ENCODE measurements at regions not wholly inside any gene's neighbourhood (a gene's known extent, or its start where the extent isn't known, plus 50 kb on each side); places are given as distances from the start of the nearest gene placed in this dataset.
A peak's percentile ranks its signal among the peaks of the same experiment; 100 is the strongest.

DNA sequence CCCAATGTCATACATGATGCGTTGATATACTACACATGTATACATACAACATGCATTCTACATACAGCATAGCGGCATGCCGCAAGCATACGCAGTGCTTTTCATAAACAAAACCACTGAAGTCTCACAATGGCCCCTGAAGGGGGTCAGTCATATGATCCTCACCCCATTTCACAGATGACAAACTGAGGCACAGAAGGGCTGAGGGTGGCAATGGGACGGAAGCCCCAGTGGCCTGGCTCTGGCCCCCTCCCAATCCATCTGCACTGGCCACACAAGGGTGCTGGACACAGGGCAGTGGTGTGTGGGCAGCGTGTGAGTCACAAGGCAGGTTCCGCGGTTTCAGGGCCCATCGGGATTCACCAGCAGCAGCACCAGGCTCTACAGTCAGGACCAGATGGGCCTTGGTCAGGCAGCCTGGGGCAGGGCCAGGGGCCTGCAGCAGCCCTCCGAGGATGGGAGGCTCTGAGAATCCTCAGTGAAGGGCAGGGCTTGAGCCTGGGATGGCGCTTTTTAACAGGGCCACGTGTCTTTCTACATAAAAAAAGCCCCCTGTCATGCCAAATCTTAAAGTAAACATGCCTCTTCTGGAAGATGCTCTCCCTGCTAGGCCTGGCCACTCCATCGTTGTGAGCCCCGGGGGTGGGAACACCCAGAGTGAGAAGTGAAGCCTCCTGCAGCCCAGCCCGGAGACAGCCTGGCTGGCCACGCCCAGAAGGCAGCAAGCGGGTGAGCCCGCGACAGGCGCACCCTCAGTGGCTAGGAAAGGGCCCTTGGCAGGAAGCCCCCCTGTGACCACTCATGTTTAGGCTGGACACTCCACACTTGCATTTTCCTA lies 206.5 kb downstream of the CTTN start:
- DNase-seq (ENCODE audit: insufficient read length, low spot score), result no peak
- FAIRE-seq, result no peak

DNA sequence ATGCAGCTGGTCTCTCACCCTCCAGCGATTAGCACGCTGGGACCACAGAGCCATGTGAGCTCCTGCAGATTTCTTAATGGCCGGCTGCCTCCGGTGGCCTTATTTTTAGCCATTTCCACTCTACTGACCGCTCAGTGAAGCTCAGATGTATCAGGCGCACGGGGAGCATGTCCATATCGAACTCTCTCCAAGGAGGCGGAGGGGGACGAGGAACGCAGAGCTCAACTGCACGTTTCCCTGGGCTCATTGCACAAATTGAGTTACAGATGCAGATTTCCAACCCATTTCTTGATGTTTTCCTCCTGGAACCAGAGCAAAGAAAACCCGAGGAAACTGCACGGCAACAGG lies 207.1 kb downstream of the CTTN start:
- FAIRE-seq, result no peak

DNA sequence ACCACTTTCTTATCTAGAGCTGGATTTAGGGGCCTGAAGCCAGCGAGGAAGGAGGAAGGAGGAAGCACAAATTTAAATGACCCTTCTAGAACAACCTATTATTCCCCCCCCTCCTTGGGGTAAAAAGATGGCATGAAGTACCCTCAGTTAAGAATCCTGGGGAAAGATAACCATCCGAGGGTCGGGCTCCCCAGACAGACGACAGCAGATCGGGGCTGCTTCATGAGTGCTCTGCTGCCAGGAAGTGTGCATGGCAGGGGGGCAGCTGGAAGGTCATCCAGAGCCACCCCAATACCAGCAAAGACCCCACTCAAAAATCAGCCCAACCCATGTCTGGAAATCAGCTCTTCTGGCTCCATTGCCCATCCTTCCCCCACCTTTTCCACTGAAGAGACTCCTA lies 207.5 kb downstream of the CTTN start:
- no peak for DNase-seq (ENCODE audit: insufficient read length, low spot score)

More for the DNA sequence above, 207.1 kb downstream of the CTTN start:
- DNase-seq (ENCODE audit: insufficient read length, low spot score), result no peak

DNA sequence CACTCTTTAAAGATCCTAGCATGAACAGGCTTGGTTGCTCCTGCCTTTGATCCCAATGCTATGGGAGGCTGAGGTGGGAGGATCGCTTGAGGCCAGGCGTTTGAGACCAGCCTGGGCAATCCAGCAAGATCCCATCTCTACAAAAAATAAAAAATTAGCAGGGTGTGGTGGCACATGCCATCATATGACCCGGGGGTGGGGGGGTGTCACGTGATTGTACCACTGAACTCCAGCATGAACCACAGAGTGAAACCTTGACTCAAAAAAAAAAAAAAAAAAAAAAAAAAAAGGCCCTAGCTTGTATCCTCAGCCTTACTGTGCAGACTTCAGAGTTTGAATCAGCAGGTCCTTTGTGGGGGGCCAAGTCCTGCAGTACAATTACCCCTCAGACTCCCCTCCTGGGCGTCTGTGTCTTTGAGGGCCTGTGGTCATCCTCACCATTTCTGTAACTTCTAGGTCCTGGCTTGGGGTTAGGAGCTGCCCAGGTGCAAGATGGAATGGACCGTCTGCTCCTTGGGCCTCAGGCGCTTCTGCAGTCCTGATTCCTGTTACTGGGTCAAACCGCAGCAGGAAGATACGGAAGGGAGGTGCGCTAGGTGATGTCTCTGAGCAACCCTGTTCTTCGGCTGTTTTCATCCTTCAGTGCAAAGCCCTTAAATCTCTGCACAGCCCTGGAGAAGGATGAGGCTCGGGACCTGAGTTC lies 208.1 kb downstream of the CTTN start:
- DNase-seq (ENCODE audit: insufficient read length, low spot score) (no peak), FAIRE-seq (no peak)

More for the DNA sequence above, 207.5 kb downstream of the CTTN start:
- FAIRE-seq, result no peak

DNA sequence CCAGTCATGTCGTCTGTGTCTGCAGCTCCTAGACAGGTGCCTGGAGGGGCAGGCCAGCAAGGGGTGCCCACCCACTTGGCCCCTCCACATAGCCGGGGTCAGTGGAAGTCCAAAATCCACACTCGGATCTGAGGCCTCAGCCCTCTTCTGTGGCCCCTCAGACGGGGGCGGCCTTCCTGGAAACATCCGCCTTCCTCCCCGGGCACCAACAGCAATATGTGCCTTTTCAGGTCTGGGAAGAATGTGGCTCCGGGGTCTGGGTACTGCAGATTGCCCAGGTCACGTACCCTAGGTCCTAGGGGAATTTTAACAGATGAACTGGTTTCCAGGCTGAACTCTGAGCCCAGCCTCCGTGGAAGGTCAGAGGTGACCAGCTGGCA lies 208.6 kb downstream of the CTTN start:
- no peak for DNase-seq (ENCODE audit: insufficient read length, low spot score)
- no peak for FAIRE-seq

DNA sequence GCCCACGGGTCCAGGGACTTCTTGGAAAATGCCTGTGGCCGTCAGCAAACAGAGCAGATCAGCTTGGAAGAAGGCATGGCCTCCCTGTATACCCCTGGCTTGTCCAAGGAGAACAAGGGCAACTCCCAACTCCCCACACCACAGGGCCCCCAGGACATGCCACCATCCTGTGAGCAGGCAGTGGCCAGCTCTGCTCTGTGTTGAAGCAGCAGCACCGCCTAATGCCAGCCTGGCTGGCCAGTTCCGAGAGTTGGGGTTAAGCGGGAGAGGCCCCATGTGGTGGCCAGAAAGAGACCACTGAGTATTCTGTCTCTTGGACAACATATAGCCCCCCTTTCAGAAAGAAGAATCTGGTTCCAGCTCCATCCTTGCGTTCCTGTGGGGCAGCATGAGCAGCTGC lies 209.2 kb downstream of the CTTN start:
- no peak for FAIRE-seq

DNA sequence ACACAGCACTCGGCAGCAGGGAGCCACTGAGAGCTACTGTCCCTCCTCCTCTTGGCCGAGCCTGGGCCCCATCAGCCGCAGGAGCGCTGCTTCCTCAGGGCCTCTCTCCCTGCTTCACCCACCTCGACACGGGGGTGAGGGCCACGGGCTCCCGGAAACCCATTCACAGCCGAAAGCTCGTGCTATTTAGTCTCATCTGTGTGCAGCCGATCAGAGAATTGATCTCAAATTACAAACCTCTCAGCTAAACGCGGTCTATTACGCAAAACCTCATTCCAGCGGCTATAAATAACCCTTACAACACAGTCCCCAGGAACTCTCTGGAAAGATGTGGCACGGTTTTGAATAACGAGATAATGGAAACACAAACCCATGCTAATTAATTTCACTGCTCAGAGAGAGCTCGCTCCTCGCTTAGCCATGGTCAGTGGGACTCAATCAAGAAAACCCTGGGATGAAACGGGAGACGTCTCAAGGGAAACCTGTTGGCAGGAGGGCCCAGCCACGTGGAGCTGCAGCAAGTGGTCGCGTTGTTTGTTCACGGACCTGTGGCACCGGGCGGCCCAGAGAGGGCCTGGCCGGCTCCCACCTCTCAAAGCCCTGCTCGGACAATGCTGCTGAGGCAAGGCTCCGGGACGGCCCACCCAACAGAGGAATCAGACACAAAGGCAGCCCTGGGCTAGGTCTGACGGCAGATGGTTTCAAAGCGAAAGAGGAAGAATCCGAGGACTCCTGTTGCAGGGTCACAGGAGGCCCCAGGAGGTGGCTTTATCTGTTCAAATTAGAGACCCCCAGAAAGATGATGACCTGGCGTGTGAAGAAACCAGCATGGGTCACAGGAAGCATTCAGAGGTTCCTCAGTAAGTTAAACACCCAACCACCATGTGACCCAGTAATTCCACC lies 210.5 kb downstream of the CTTN start:
- FAIRE-seq (peak; percentile 4), DNase-seq (ENCODE audit: insufficient read length, low spot score) (no peak)

More for the DNA sequence above, 209.2 kb downstream of the CTTN start:
- no peak for DNase-seq (ENCODE audit: insufficient read length, low spot score)

DNA sequence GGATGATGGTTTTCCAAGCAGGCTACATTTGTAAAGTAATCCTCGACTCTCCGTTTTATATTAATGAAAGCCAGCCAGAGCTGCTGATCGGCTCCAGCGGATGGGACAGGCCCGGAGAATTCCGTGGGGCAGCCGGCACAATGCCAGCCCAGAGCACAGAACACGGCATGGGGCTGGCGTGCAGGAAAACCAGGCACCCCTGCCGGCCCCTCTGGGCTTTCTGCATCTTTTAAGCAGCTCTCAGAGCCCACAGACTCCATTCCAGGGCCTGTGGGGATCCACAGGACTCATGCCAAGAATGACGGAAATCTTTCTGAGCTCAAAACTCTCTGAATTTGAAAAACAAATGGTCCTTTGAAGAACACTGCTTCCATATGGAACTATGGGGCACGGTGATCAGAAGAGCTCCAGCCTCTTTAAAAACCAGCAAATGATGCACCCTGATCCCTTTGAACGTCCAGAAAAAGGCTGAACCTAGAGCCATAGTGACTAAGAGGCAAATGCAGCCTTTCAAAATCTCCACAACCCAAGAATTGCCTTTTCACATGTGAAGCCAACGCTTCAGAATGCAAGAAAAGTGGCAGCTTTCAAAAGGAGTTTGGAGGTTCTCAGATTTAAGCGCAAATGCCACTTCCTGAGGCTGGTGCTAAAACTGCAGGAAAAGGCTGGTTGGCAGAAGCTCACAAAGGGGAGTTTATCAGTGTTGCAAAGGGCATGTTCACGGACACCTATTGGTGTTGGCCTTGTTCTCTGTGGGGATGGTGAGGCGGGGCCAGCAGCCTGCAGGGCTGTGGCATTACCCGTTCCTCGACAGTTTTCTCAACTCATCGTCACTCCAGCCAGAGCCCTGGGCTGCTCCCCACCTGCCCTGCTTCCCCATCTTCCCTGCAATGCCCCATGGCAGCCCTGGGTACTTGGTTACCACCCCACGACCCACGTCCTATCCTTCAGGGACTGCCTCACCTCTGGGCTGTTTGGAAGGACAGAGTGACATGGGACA lies 212.5 kb downstream of the CTTN start:
- FAIRE-seq (no peak), DNase-seq (ENCODE audit: insufficient read length, low spot score) (no peak)

DNA sequence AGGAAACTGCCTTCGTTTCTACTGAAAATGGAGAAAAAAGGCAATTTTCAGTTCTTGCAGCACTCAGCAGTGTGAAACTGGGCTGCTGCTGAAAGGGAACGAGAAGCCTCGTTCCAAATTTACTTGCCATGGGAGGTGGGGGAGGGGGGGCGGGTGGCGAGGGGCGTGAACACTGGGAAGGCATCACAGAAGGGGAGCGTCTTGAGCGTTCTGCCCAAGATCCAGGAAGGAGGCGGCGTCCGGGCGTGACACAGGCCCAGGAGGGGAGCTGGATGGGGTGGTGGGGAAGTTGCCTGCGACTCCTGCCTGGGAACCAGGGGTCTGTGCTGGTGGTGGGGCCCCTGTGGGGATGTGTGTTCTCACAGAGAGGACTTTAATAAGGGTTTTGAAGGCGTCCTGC lies 213.5 kb downstream of the CTTN start:
- FAIRE-seq (no peak), DNase-seq (ENCODE audit: insufficient read length, low spot score) (no peak)

DNA sequence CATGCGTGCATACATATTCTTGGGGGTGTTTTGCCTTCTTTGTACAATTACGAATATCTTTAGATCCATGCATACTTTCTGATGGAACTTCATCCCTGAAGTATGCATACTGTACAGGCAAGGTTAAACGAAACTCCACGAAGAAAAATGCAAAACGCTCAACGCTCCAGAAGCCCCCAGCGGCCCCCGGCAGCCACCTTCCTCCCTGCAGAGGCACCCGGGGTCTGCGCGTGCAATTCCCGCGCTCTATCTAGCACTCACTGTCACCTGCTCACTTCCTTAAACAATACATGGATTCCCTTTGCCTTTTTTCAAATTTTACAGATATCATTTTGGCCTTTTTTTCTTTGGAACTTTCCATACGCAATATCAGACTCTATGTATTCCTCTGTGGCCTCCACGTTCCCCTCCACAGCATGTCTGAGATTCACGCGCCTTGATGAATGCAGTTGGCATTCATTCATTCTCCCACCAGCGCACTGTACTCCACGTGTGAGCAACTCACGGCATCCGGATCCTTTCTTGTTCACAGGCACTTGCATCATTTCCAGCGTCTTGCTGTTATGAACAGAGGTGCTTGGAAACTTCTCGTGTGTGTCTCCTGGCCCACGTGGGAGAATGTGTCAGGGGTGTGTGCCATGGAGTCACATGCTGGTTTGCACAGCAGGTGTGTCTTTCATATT lies 214.3 kb downstream of the CTTN start:
- DNase-seq (ENCODE audit: insufficient read length, low spot score), result no peak
- FAIRE-seq, result no peak

DNA sequence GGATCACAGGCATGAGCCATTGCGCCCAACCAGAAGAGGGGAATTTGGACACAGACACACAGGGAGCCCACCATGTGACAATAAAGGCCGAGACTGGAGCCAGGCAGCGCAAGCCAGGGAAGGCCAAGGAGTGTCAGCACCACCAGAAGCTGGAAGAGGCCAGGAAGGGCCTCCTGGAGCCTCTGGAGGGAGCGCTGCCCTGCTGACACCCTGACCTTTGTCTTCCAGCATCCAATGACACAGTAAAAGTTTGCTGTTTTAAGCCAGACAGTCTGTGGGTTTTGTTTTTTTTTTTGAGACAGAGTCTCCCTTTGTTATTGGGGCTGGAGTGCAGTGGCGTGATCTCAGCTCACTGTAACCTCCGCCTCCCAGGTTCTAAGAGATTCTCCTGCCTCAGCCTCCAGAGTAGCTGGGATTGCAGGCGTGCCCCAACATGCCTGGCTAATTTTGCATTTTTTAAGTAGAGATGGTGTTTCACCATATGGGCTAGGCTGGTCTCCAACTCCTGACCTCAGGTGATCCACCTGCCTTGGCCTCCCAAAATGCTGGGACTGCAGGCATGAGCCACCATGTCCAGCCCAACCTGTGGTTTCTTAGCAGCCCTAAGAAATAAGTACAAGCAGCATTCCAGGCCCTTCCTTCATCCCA lies 215.8 kb downstream of the CTTN start:
- no peak for FAIRE-seq
- no peak for DNase-seq (ENCODE audit: insufficient read length, low spot score)

DNA sequence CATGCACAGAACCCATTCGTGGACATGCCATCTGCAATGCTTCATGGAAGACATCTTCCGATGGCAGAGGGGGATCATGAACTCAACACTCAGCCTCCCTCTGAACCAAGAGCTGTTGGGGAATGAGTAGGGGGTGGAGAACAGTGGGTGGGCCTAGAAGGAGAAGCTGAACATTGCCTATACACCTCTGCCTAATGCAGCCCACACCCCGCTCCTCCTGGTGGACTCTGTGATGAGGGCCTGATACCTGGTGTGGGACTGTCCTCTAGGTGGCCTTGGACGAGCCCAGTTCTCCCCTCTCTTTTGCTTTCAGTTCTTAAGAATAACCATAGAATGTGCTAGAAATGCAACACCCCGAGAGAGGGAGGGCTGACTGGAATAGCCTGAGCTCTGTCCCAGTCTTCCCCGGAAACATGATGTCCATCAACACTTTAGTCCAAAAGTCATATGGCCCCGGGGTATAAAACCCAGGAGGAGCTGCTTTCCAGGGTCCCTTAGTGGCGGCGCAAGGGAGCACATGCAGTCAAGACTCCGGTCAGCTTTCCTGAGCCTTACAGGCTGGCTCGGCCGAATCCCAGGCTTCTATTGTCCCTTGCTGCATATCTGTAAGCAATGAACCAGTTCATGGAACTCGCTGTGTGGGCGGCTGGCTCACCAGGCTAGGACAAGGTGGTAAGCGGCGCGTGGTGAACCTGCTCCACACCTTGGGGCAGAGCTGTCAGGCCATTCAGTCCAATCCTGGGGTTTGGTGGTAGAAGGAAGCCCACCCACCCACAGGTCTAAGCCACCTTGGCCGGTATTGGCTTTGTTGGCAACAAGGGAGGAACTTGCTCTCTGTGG lies 216.9 kb downstream of the CTTN start:
- FAIRE-seq (no peak), DNase-seq (ENCODE audit: insufficient read length, low spot score) (no peak)

DNA sequence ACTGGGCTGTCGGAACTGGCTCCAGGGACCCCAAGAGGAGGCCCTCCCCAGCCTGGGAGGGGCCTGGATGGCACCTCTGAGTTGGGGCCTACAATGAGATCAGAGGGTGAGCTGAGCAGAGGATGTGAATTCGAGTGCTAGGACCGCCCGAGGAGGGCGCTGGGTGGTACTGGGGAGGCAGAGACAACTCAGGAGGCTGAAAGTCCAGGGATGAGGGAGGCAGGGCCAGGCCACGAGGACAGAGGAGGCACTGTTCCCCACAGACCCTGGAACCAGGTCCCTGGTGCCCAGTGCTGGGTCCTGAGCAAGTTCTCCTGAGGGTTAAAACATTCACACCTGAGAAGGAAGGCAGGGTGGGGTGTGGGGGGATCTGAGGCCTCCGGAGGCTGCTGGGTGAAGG lies 218.0 kb downstream of the CTTN start:
- DNase-seq (ENCODE audit: insufficient read length, low spot score) (no peak), FAIRE-seq (no peak)

DNA sequence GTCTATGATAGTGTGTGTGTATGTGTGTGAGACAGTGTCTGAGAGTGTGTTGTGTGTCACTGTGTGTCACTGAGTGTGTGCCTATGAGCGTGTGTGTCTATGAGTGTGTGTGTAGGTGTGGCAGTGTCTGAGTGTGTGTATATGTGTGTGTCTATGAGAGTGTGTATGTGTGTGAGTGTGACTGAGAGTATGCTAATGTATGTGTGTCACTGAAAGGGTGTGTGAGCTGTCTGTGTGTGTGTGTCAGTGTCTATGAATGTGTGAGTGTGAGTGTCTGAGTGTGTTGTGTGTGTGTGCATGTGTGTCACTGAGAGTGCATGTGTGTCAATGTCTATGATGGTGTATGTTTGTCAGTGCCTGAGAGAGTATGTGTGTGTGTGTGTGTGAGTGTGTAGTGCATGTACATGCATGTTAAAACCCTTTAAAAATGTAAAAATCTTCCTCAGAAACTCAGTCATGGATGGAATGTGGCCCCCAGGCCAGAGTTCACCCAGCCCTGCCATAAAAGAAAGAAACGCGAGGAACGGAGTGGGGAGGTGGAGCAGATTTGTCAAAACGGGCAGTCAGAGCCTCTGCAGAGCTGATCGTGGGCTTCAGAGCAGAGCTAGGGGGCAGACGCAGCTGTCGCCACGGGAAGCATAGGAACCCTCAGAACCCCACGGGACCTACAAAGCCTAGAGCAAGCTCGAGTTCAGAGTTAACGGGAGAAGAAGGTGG lies 218.8 kb downstream of the CTTN start:
- FAIRE-seq, result peak; percentile 96
- DNase-seq (ENCODE audit: insufficient read length, low spot score), result no peak

DNA sequence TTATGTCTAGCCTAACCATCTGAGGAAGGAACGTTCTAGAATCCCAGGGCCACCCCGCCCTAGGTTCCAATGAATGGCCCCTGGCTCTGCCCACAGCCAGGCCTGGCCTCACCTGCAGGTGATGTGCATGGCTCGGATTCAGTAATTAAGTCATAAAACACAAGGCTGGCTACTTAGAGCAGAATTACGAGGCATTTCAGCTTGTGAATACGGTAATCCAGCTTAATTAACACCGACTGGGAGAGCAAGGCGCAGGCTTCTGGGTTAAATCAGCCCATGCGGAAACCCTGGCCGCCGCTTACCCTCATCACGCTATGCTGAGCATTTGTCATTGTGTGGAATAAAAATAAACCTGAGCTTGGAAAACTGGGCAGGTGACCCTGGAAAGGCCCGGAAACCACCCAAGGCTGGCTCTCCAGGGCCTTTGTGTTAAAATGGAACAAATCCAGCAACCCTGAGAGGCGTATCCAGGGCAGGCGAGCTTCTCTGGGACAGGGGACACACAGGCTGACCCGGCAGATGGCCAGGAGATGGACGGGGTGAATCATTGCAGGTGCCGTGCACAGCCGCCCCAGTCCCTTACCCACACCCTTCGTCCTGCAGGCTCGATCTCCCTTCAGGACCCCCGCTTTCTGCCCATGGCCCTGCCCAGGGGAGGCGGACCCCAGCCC lies 220.2 kb downstream of the CTTN start:
- DNase-seq (ENCODE audit: insufficient read length, low spot score), result no peak
- no peak for FAIRE-seq

DNA sequence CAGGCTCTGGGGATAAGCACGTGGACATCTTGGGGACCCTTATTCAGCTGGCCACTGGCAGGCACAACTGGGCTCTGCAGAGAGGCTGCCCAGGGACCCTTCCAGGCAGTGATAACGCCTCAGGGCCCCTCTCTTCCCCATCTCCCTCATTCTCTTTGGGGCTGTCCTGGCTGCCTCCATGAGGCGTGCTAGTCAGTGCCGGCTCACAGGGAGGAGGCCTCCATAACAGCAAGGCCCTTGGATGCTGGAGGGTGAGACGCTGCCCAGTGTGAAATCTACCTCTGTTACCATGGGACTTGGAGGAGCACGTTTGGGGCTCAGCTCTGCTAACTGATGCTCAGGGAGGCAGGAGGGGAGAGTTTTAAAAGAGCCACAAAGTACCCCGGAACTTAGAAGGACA lies 221.3 kb downstream of the CTTN start:
- DNase-seq (ENCODE audit: insufficient read length, low spot score) (no peak), FAIRE-seq (no peak)
